Breast epithelium (tissue), 4 donors: ENCODE measurements at regions not wholly inside any gene's neighbourhood (a gene's known extent, or its start where the extent isn't known, plus 50 kb on each side); places are given as distances from the start of the nearest gene placed in this dataset.

Source experiments
- DNase-seq, 2 donors: peaks; one replicate each; pipeline ENCODE4 v3.0.0-alpha.2; 2019; ENCODE audit warnings: low spot score in 2 of 2
- H3K27ac ChIP-seq, 2 donors: fragments of 200-600 bp; sonication (generic) in 1 of 2; one replicate each; pipeline ENCODE4 v1.5.1; 2016 to 2019; ENCODE audit warnings: mild to moderate bottlenecking in 1 of 2
- H3K27me3 ChIP-seq, 2 donors: fragments of 200-600 bp; sonication (generic) in 1 of 2; one replicate each; pipeline versions ENCODE4 v1.5.1 to v1.6.0; 2017 to 2019; ENCODE audit warnings: control low read depth in 1 of 2, mild to moderate bottlenecking in 1 of 2
- H3K36me3 ChIP-seq: fragments of 200-600 bp; one replicate; pipeline ENCODE4 v1.5.1; 2019
- H3K4me1 ChIP-seq, 2 donors: fragments of 200-600 bp; sonication (generic); one replicate each; pipeline ENCODE4 v1.5.1; 2016 to 2019; ENCODE audit warnings: control low read depth in 1 of 2
- H3K4me3 ChIP-seq, 3 donors: fragments of 200-600 bp; sonication (generic); 1 replicate in 2 of 3; 2 replicates in 1 of 3; pipeline ENCODE4 v1.5.1; 2016 to 2019; ENCODE audit warnings: mild to moderate bottlenecking in 3 of 3, moderate library complexity in 2 of 3
- H3K9me3 ChIP-seq, 2 donors: fragments of 200-600 bp; sonication (generic) in 1 of 2; one replicate each; pipeline ENCODE4 v1.5.1; 2016 to 2019; ENCODE audit warnings: control low read depth in 1 of 2
- POLR2A ChIP-seq: fragments of 450-650 bp; IDR thresholded peaks from one replicate; pipeline ENCODE4 v1.6.1; 2016; ENCODE audit warnings: antibody characterized with exemption, mild to moderate bottlenecking, moderate library complexity
- POLR2AphosphoS5 ChIP-seq, 3 donors: sonication (generic); formaldehyde crosslinking; IDR thresholded peaks; one replicate each; pipeline ENCODE4 v1.6.1; 2017; ENCODE audit warnings: antibody characterized with exemption in 3 of 3
- intact Hi-C: fragments of 100-400 bp; cut with DNase I; formaldehyde crosslinking; loops from one replicate; pipeline ENCODE4 v1.15.1; 2023; ENCODE audit warnings: low total_unique reads
- TF ChIP-seq, protein P1 (sequence below), 3 donors: fragments of 450-650 bp; IDR thresholded peaks; one replicate each; pipeline ENCODE4 v1.5.1; 2016 to 2017; ENCODE audit warnings: antibody characterized with exemption in 3 of 3, mild to moderate bottlenecking in 3 of 3, moderate library complexity in 3 of 3

DNA sequence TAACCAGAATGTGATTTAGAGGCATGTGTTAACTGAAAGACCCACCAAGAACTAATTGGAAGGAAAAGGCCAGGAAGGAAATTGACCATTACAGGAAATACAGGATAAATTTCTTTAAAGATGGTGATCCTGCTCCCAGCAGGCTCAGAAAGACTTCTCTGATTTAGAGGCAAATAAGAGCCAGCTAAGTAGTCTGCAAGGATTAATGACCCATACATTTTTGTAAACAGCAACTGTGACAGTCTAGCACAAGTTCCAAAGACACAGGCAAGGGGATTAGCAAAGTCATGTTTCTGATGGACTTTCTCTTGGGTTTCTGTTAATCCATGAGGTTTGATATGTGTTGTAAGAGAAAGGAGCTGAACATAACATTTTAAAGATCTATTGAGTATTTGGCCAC is 425.0 kb downstream of the HTR7 start:
- no peaks in the 10 kb centered on the region for H3K27me3 ChIP-seq
- no peaks in the 10 kb centered on the region for H3K36me3 ChIP-seq
- DNase-seq, result no peak
- TF ChIP-seq, protein P1, sequence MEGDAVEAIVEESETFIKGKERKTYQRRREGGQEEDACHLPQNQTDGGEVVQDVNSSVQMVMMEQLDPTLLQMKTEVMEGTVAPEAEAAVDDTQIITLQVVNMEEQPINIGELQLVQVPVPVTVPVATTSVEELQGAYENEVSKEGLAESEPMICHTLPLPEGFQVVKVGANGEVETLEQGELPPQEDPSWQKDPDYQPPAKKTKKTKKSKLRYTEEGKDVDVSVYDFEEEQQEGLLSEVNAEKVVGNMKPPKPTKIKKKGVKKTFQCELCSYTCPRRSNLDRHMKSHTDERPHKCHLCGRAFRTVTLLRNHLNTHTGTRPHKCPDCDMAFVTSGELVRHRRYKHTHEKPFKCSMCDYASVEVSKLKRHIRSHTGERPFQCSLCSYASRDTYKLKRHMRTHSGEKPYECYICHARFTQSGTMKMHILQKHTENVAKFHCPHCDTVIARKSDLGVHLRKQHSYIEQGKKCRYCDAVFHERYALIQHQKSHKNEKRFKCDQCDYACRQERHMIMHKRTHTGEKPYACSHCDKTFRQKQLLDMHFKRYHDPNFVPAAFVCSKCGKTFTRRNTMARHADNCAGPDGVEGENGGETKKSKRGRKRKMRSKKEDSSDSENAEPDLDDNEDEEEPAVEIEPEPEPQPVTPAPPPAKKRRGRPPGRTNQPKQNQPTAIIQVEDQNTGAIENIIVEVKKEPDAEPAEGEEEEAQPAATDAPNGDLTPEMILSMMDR (IDR thresholded peaks at IDR 0.05), result no peak
- no peak for TF ChIP-seq POLR2AphosphoS5 (IDR thresholded peaks at IDR 0.05)
- no peak for TF ChIP-seq POLR2A
- no peaks in the 10 kb centered on the region for H3K4me1 ChIP-seq
- no peak overlapping the region for H3K27ac ChIP-seq
- intact Hi-C loops, result no loop called here
- no peak overlapping the region for H3K4me3 ChIP-seq
- no peaks in the 10 kb centered on the region for H3K9me3 ChIP-seq

DNA sequence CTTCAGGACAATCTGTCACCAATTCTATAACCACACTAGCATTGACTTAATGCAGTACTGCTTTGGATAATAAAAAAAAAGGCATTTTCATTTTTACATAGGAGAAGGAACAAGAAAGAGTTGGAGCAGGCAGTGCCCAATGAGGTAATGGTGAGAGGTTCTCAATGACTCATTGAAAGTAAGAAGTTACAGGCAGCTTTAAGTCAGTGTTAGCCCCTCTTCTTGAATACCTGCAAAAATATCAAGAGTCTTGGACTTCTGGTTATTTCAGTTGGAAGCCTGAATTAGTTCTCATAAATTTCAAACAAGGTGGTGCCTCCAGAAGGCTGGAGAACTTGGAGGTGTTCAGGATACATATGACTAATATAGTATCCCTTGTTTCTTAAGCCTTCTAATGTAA is 422.5 kb downstream of the HTR7 start:
- Histone ChIP-seq H3K4me1 (no peaks in the 10 kb centered on the region), H3K36me3 (no peaks in the 10 kb centered on the region), H3K27ac (no peak overlapping the region), H3K4me3 (no peak overlapping the region), H3K27me3 (no peaks in the 10 kb centered on the region), H3K9me3 (no peaks in the 10 kb centered on the region)
- TF ChIP-seq, protein P1 (IDR thresholded peaks at IDR 0.05), result no peak
- no peak for TF ChIP-seq POLR2AphosphoS5 (IDR thresholded peaks at IDR 0.05)
- no peak for TF ChIP-seq POLR2A
- intact Hi-C loops, result no loop called here
- no peak for DNase-seq

DNA sequence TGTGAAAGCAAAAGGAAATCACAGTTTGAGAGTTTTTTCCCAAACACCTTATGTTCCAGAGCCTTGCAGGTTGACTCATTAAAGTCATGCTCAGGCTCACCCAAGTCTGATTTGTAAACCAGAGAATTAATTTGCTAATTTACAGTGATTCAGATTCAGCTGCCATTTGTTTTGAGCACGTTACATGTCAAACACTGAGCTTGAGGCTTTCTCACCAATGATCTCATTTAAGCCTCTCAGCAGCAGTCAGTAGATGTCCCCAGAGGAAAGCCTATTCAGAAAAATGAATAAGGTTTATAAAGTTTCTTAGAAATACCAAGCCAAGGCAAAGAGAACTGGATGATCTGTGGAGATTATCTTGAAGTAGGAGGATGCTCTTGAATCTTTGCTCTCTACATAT is 420.4 kb downstream of the HTR7 start:
- intact Hi-C loops, result no loop called here
- TF ChIP-seq, protein P1 (IDR thresholded peaks at IDR 0.05), result no peak
- TF ChIP-seq POLR2AphosphoS5 (IDR thresholded peaks at IDR 0.05) (no peak), POLR2A (no peak)
- no peaks in the 10 kb centered on the region for H3K36me3 ChIP-seq

DNA sequence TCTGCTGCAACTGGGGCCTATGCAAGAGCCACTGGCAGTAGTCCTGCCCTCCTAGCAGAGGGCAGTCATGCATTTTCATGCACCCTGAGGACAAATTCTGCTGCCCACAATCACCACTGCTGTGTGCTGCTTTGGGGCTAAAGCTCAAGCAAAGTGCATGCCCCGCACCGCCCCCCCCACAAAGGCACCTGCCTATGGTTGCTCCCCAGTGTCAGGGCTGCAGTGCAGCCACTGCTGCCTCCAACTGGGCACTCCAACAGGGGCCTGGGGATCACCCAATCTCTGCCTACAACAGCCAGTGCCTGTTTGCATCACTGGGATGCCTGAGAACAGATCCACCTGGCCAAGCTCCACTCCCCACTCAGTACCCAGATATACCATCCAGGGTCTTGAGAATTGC is 417.0 kb downstream of the HTR7 start:
- Histone ChIP-seq H3K27me3 (no peaks in the 10 kb centered on the region), H3K9me3 (peaks cover 11 to 27% of the 10 kb centered on the region in 2 donors), H3K36me3 (no peaks in the 10 kb centered on the region), H3K4me1 (no peaks in the 10 kb centered on the region), H3K4me3 (no peak overlapping the region), H3K27ac (no peak overlapping the region)
- no peak for DNase-seq
- intact Hi-C loops, result no loop called here
- TF ChIP-seq, protein P1 (IDR thresholded peaks at IDR 0.05), result no peak
- no peak for TF ChIP-seq POLR2AphosphoS5 (IDR thresholded peaks at IDR 0.05)
- TF ChIP-seq POLR2A, result no peak

More for the DNA sequence above, 420.4 kb downstream of the HTR7 start:
- no peak for DNase-seq
- Histone ChIP-seq H3K4me1 (no peaks in the 10 kb centered on the region), H3K4me3 (no peak overlapping the region), H3K27me3 (no peaks in the 10 kb centered on the region), H3K9me3 (peaks cover 11 to 12% of the 10 kb centered on the region in 2 donors), H3K27ac (no peak overlapping the region)

DNA sequence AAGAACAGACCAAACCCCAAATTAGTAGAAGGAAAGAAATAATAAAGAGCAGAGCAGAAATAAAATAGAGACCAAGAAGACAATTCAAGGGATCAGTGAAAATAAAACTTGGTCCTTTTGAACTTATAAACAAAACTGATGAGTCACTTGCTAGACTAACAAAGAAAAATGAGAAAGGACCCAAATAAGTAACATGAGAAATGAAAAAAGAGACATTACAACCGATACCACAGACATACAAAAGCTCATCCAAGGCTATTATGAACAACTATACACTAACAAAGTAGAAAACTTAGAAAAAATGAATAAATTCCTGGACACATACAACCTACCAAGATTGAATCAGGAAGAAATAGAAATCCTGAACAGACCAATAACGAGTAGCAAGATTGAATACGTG is 414.5 kb downstream of the HTR7 start:
- Histone ChIP-seq H3K4me3 (no peak overlapping the region), H3K27me3 (no peaks in the 10 kb centered on the region), H3K27ac (no peak overlapping the region), H3K36me3 (no peaks in the 10 kb centered on the region), H3K9me3 (peaks cover 11 to 27% of the 10 kb centered on the region in 2 donors), H3K4me1 (no peaks in the 10 kb centered on the region)
- TF ChIP-seq, protein P1 (IDR thresholded peaks at IDR 0.05), result no peak
- TF ChIP-seq POLR2AphosphoS5 (IDR thresholded peaks at IDR 0.05), result no peak
- TF ChIP-seq POLR2A, result no peak
- DNase-seq, result no peak
- intact Hi-C loops, result no loop called here
